ENCODE measurements at regions not wholly inside any gene's neighbourhood (a gene's known extent, or its start where the extent isn't known, plus 50 kb on each side); places are given as distances from the start of the nearest gene placed in this dataset.

DNA sequence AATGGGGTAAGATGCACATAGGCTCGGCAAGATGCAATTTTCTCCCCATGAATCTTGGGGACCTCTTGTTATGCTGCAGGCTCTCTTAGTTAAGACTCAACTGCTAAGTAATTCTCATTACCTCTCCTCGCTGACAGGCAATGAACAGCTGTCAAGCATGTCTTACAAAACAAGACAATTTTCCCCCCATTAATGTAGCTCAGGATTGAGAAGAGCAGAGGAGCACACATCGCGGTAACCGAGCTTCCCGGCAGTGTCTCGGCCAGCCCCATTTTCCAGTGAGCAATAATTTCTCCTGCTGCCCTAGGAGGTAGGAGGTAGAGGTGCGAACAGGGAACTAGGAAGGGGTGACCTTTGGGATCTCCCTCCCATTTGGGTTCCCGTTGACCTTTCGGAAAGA is 272.1 kb downstream of the HAPSTR1 start:
- POLR2A ChIA-PET = no interaction called here
- Histone ChIP-seq H3K9me1 (replicated peaks; ENCODE audit: control insufficient read depth, extremely low read depth, insufficient read depth, low read length) (no peaks in the 10 kb centered on the region), H3K27me3 (ENCODE audit: control insufficient read depth in 2 of 2, insufficient read depth in 2 of 2, low read length in 2 of 2) (no peaks in the 10 kb centered on the region), H4K20me1 (replicated peaks; ENCODE audit: control insufficient read depth, extremely low read depth, insufficient read depth, low read length) (no peaks in the 10 kb centered on the region), H3K4me3 (replicated peaks in 1 of 3; ENCODE audit: insufficient read depth in 1 of 3, low read depth in 1 of 3, low read length in 3 of 3) (no peak overlapping the region), H2AFZ (ENCODE audit: low read depth, low read length) (no peak overlapping the region), H3K79me2 (ENCODE audit: control insufficient read depth, insufficient read depth, low read length) (no peaks in the 10 kb centered on the region), H3K27ac (ENCODE audit: insufficient read depth, low read depth, low read length) (no peak overlapping the region), H3K9me3 (replicated peaks; ENCODE audit: control insufficient read depth, insufficient read depth, low read length) (no peaks in the 10 kb centered on the region), H3K4me2 (ENCODE audit: insufficient read depth, low read length) (no peak overlapping the region), H3K9ac (replicated peaks; ENCODE audit: extremely low read depth, insufficient read depth, low read length) (no peak overlapping the region), H3K4me1 (ENCODE audit: control insufficient read depth, extremely low read depth, insufficient read depth, low read length) (no peaks in the 10 kb centered on the region), H3K36me3 (ENCODE audit: control insufficient read depth in 2 of 2, extremely low read depth in 1 of 2, insufficient read depth in 2 of 2, low read length in 2 of 2) (no peaks in the 10 kb centered on the region)
- intact Hi-C loops (cut with micrococcal nuclease) = no loop called here
- BruUV-seq (replicated peaks) = no TSS peak
- CTCF ChIA-PET = no interaction called here
- TF ChIP-seq EZH2 (IDR thresholded peaks at IDR 0.05; ENCODE audit: borderline replicate concordance, low read depth, low read length, severe bottlenecking) (no peak), POLR2A (IDR thresholded peaks at IDR 0.05; ENCODE audit: low read depth, low read length) (no peak), FOS (IDR thresholded peaks at IDR 0.05; ENCODE audit: borderline replicate concordance, insufficient read depth, low read length) (no peak), JUN (IDR thresholded peaks at IDR 0.05; ENCODE audit: borderline replicate concordance, insufficient read depth, insufficient read length, low read depth) (no peak), POLR2AphosphoS5 (IDR thresholded peaks at IDR 0.05; ENCODE audit: insufficient read depth, low read depth, low read length) (no peak), GATA2 (IDR thresholded peaks at IDR 0.05; ENCODE audit: insufficient read depth, insufficient read length, low read depth, low read length) (no peak)
- TF ChIP-seq, protein P1, sequence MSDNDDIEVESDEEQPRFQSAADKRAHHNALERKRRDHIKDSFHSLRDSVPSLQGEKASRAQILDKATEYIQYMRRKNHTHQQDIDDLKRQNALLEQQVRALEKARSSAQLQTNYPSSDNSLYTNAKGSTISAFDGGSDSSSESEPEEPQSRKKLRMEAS (IDR thresholded peaks at IDR 0.05; ENCODE audit: insufficient read depth, insufficient read length) = no peak
- TF ChIP-seq, protein P2, sequence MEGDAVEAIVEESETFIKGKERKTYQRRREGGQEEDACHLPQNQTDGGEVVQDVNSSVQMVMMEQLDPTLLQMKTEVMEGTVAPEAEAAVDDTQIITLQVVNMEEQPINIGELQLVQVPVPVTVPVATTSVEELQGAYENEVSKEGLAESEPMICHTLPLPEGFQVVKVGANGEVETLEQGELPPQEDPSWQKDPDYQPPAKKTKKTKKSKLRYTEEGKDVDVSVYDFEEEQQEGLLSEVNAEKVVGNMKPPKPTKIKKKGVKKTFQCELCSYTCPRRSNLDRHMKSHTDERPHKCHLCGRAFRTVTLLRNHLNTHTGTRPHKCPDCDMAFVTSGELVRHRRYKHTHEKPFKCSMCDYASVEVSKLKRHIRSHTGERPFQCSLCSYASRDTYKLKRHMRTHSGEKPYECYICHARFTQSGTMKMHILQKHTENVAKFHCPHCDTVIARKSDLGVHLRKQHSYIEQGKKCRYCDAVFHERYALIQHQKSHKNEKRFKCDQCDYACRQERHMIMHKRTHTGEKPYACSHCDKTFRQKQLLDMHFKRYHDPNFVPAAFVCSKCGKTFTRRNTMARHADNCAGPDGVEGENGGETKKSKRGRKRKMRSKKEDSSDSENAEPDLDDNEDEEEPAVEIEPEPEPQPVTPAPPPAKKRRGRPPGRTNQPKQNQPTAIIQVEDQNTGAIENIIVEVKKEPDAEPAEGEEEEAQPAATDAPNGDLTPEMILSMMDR (IDR thresholded peaks at IDR 0.05; ENCODE audit: extremely low read depth in 1 of 2, insufficient read depth in 1 of 2, low read depth in 1 of 2, low read length in 2 of 2) = no peak
- DNase-seq (ENCODE audit: low read depth, low spot score) (no peak), FAIRE-seq (no peak)
- dilution Hi-C loops (cut with MboI; ENCODE audit: extremely low pct_ligation_motif_present, low sequenced_read_pairs) = no loop called here
